ENCODE measurements at regions not wholly inside any gene's neighbourhood (a gene's known extent, or its start where the extent isn't known, plus 50 kb on each side); places are given as distances from the start of the nearest gene placed in this dataset.

- H3K36me3 ChIP-seq (ENCODE audit: insufficient read depth, low read length, poor library complexity, severe bottlenecking) = no peaks in the 10 kb centered on the region
- no peak overlapping the region for H3K27ac ChIP-seq (ENCODE audit: low read depth, low read length, poor library complexity, severe bottlenecking)
- BruUV-seq (replicated peaks) = no TSS peak
- no peak for DNase-seq (ENCODE audit: low spot score)
- H3K9me3 ChIP-seq (ENCODE audit: low read depth, low read length, poor library complexity, severe bottlenecking) = no peaks in the 10 kb centered on the region
- ChIA-PET CTCF (no interaction called here), POLR2A (ENCODE audit: low non-redundant PET) (no interaction called here)
- H3K4me1 ChIP-seq (ENCODE audit: insufficient read depth, low read length, poor library complexity, severe bottlenecking) = peaks cover 3% of the 10 kb centered on the region
- TF ChIP-seq, protein P1, sequence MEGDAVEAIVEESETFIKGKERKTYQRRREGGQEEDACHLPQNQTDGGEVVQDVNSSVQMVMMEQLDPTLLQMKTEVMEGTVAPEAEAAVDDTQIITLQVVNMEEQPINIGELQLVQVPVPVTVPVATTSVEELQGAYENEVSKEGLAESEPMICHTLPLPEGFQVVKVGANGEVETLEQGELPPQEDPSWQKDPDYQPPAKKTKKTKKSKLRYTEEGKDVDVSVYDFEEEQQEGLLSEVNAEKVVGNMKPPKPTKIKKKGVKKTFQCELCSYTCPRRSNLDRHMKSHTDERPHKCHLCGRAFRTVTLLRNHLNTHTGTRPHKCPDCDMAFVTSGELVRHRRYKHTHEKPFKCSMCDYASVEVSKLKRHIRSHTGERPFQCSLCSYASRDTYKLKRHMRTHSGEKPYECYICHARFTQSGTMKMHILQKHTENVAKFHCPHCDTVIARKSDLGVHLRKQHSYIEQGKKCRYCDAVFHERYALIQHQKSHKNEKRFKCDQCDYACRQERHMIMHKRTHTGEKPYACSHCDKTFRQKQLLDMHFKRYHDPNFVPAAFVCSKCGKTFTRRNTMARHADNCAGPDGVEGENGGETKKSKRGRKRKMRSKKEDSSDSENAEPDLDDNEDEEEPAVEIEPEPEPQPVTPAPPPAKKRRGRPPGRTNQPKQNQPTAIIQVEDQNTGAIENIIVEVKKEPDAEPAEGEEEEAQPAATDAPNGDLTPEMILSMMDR (conservative IDR thresholded peaks at IDR 0.05; ENCODE audit: low read depth, low read length) = no peak
- no peak for TF ChIP-seq EZH2 (IDR thresholded peaks at IDR 0.05; ENCODE audit: borderline replicate concordance, low read depth, low read length, poor library complexity, severe bottlenecking)
- H3K27me3 ChIP-seq (replicated peaks; ENCODE audit: insufficient read depth, low read depth, low read length, poor library complexity) = no peaks in the 10 kb centered on the region
- no peak overlapping the region for H3K4me3 ChIP-seq (ENCODE audit: low read depth, low read length, poor library complexity, severe bottlenecking)
- intact Hi-C loops (cut with micrococcal nuclease; ENCODE audit: unreplicated experiment) = no loop called here
These were observed 120.7 kb downstream of the ARL4C start for GRCh38 chr2:234376229-234376628.

- Histone ChIP-seq H3K4me1 (ENCODE audit: insufficient read depth, low read length, poor library complexity, severe bottlenecking) (peaks cover 3% of the 10 kb centered on the region), H3K4me3 (ENCODE audit: low read depth, low read length, poor library complexity, severe bottlenecking) (no peak overlapping the region), H3K27me3 (replicated peaks; ENCODE audit: insufficient read depth, low read depth, low read length, poor library complexity) (no peaks in the 10 kb centered on the region), H3K36me3 (ENCODE audit: insufficient read depth, low read length, poor library complexity, severe bottlenecking) (no peaks in the 10 kb centered on the region), H3K9me3 (ENCODE audit: low read depth, low read length, poor library complexity, severe bottlenecking) (no peaks in the 10 kb centered on the region), H3K27ac (ENCODE audit: low read depth, low read length, poor library complexity, severe bottlenecking) (no peak overlapping the region)
- BruUV-seq (replicated peaks) = no TSS peak
- CTCF ChIA-PET = no interaction called here
- POLR2A ChIA-PET (ENCODE audit: low non-redundant PET) = no interaction called here
- DNase-seq (ENCODE audit: low spot score) = no peak
- TF ChIP-seq EZH2 (IDR thresholded peaks at IDR 0.05; ENCODE audit: borderline replicate concordance, low read depth, low read length, poor library complexity, severe bottlenecking) = no peak
- TF ChIP-seq, protein P1 (conservative IDR thresholded peaks at IDR 0.05; ENCODE audit: low read depth, low read length) = no peak
- intact Hi-C loops (cut with micrococcal nuclease; ENCODE audit: unreplicated experiment) = no loop called here
These were observed 121.6 kb downstream of the ARL4C start for GRCh38 chr2:234375176-234375880.

DNA sequence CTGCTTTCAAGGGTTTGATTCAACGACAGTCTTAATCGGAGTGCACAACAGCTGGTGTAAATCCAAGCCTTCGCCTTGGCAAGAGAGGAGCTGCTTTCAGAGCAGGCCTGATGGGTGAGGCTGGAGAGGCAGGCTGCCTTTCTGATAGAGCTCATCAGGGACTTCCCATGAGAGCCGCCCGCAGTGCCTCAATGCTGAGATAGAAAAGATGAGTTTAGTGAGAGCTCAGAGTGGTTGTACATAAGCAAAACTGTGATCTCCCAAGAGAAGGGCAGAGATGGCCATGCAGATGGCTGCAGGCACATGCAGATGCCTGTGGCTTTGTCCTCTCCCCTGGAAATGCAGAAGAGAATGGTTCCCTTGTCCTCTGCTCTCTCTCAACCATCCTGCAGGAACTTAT lies 122.1 kb downstream of the ARL4C start:
- H3K27me3 ChIP-seq (replicated peaks; ENCODE audit: insufficient read depth, low read depth, low read length, poor library complexity) = no peaks in the 10 kb centered on the region
- BruUV-seq (replicated peaks) = no TSS peak
- H3K4me1 ChIP-seq (ENCODE audit: insufficient read depth, low read length, poor library complexity, severe bottlenecking) = peaks cover 3% of the 10 kb centered on the region
- POLR2A ChIA-PET (ENCODE audit: low non-redundant PET) = no interaction called here
- no peak for DNase-seq (ENCODE audit: low spot score)
- TF ChIP-seq, protein P1 (conservative IDR thresholded peaks at IDR 0.05; ENCODE audit: low read depth, low read length) = no peak
- TF ChIP-seq EZH2 (IDR thresholded peaks at IDR 0.05; ENCODE audit: borderline replicate concordance, low read depth, low read length, poor library complexity, severe bottlenecking) = no peak
- CTCF ChIA-PET = no interaction called here
- H3K36me3 ChIP-seq (ENCODE audit: insufficient read depth, low read length, poor library complexity, severe bottlenecking) = no peaks in the 10 kb centered on the region
- intact Hi-C loops (cut with micrococcal nuclease; ENCODE audit: unreplicated experiment) = no loop called here
- H3K4me3 ChIP-seq (ENCODE audit: low read depth, low read length, poor library complexity, severe bottlenecking) = no peak overlapping the region
- no peak overlapping the region for H3K27ac ChIP-seq (ENCODE audit: low read depth, low read length, poor library complexity, severe bottlenecking)
- no peaks in the 10 kb centered on the region for H3K9me3 ChIP-seq (ENCODE audit: low read depth, low read length, poor library complexity, severe bottlenecking)
